HL-60 (cell line): ENCODE measurements at regions not wholly inside any gene's neighbourhood (a gene's known extent, or its start where the extent isn't known, plus 50 kb on each side); places are given as distances from the start of the nearest gene placed in this dataset.

ENCODE experiments used
- POLR2AphosphoS5 ChIP-seq: IDR thresholded peaks from 2 replicates; pipeline ENCODE4 v1.6.1; 2012; ENCODE audit warnings: low read depth
- TF ChIP-seq, protein P1 (sequence below): IDR thresholded peaks from one replicate; pipeline ENCODE4 v1.5.1; 2011; ENCODE audit warnings: low read length, control low read depth, inconsistent platforms; ENCODE audit not compliant: insufficient read depth
- TF ChIP-seq, protein P2 (sequence below): IDR thresholded peaks from 2 replicates; pipeline ENCODE4 v1.6.1; 2012; ENCODE audit warnings: low read depth; ENCODE audit not compliant: insufficient replicate concordance

GRCh38 chr11:86869531-86869930, 69.2 kb downstream of the PRSS23 start:
- TF ChIP-seq, protein P1, sequence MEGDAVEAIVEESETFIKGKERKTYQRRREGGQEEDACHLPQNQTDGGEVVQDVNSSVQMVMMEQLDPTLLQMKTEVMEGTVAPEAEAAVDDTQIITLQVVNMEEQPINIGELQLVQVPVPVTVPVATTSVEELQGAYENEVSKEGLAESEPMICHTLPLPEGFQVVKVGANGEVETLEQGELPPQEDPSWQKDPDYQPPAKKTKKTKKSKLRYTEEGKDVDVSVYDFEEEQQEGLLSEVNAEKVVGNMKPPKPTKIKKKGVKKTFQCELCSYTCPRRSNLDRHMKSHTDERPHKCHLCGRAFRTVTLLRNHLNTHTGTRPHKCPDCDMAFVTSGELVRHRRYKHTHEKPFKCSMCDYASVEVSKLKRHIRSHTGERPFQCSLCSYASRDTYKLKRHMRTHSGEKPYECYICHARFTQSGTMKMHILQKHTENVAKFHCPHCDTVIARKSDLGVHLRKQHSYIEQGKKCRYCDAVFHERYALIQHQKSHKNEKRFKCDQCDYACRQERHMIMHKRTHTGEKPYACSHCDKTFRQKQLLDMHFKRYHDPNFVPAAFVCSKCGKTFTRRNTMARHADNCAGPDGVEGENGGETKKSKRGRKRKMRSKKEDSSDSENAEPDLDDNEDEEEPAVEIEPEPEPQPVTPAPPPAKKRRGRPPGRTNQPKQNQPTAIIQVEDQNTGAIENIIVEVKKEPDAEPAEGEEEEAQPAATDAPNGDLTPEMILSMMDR: no peak
- TF ChIP-seq, protein P2, sequence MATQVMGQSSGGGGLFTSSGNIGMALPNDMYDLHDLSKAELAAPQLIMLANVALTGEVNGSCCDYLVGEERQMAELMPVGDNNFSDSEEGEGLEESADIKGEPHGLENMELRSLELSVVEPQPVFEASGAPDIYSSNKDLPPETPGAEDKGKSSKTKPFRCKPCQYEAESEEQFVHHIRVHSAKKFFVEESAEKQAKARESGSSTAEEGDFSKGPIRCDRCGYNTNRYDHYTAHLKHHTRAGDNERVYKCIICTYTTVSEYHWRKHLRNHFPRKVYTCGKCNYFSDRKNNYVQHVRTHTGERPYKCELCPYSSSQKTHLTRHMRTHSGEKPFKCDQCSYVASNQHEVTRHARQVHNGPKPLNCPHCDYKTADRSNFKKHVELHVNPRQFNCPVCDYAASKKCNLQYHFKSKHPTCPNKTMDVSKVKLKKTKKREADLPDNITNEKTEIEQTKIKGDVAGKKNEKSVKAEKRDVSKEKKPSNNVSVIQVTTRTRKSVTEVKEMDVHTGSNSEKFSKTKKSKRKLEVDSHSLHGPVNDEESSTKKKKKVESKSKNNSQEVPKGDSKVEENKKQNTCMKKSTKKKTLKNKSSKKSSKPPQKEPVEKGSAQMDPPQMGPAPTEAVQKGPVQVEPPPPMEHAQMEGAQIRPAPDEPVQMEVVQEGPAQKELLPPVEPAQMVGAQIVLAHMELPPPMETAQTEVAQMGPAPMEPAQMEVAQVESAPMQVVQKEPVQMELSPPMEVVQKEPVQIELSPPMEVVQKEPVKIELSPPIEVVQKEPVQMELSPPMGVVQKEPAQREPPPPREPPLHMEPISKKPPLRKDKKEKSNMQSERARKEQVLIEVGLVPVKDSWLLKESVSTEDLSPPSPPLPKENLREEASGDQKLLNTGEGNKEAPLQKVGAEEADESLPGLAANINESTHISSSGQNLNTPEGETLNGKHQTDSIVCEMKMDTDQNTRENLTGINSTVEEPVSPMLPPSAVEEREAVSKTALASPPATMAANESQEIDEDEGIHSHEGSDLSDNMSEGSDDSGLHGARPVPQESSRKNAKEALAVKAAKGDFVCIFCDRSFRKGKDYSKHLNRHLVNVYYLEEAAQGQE: no peak
- TF ChIP-seq POLR2AphosphoS5: no peak
